Esophagus muscularis mucosa (tissue), 4 donors: ENCODE measurements at regions not wholly inside any gene's neighbourhood (a gene's known extent, or its start where the extent isn't known, plus 50 kb on each side); places are given as distances from the start of the nearest gene placed in this dataset.
"Not testable (repeated sequence)": the region's sequence is repeated elsewhere in the genome, so short reads cannot be mapped to it uniquely, and the experiment has no call there.

Experiments
- CTCF ChIP-seq, 3 experiments: fragments of 200-600 bp in 2 of 3; fragments of 450-650 bp in 1 of 3; sonication (generic) in 2 of 3; IDR thresholded peaks; one replicate each; pipeline ENCODE4 v1.5.1; 2017 to 2019; ENCODE audit warnings: antibody characterized with exemption in 3 of 3, mild to moderate bottlenecking in 2 of 3, moderate library complexity in 1 of 3
- EP300 ChIP-seq: sonication (generic); formaldehyde crosslinking; IDR thresholded peaks from one replicate; pipeline ENCODE4 v1.6.1; 2017; ENCODE audit warnings: antibody characterized with exemption
- POLR2A ChIP-seq: fragments of 450-650 bp; IDR thresholded peaks from one replicate; pipeline ENCODE4 v1.6.1; 2017; ENCODE audit warnings: antibody characterized with exemption, moderate library complexity, mild to moderate bottlenecking, low read depth
- POLR2AphosphoS5 ChIP-seq, 2 donors: sonication (generic); formaldehyde crosslinking; IDR thresholded peaks; one replicate each; pipeline ENCODE4 v1.6.1; 2017; ENCODE audit warnings: antibody characterized with exemption in 2 of 2

- TF ChIP-seq CTCF (IDR thresholded peaks at IDR 0.05); POLR2A; POLR2AphosphoS5 (IDR thresholded peaks at IDR 0.05); EP300: not testable (repeated sequence)
Observed at GRCh38 chr1:220969281-220969680, 90.0 kb downstream of the HLX start.
